ENCODE measurements at regions not wholly inside any gene's neighbourhood (a gene's known extent, or its start where the extent isn't known, plus 50 kb on each side); places are given as distances from the start of the nearest gene placed in this dataset.

DNA sequence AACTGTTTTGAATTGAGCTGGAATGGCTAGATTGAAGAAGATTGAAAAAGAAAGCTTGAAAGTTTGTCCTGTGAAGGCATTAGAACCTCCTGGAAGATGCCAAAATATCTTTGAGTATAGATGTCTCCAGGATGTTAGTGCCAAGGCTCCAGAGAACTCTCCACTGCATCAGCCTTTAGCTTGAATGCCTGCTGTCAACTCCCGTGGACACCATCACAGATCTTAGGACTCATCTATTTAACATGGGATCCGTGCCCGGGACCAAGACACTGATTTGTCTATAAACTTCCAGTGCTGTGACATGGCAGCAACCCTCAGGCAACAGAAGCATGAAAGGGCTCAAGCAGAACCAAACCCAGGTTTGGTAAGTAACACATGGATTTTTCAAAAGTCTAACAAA lies 670.9 kb upstream of the ST8SIA4 start:
- H3K27ac ChIP-seq (ENCODE audit: low read depth in 2 of 2, low read length in 2 of 2): no peak overlapping the region
- DNase-seq (no peak), FAIRE-seq (no peak)
- H3K4me3 ChIP-seq (ENCODE audit: low read length in 3 of 3): no peak overlapping the region
- no peaks in the 10 kb centered on the region for H3K9me3 ChIP-seq (ENCODE audit: control insufficient read depth in 2 of 3, insufficient read depth in 1 of 3, low read length in 3 of 3)
- H3K27me3 ChIP-seq (ENCODE audit: control insufficient read depth, insufficient read depth, low read length): no peaks in the 10 kb centered on the region
- TF ChIP-seq, protein P1, sequence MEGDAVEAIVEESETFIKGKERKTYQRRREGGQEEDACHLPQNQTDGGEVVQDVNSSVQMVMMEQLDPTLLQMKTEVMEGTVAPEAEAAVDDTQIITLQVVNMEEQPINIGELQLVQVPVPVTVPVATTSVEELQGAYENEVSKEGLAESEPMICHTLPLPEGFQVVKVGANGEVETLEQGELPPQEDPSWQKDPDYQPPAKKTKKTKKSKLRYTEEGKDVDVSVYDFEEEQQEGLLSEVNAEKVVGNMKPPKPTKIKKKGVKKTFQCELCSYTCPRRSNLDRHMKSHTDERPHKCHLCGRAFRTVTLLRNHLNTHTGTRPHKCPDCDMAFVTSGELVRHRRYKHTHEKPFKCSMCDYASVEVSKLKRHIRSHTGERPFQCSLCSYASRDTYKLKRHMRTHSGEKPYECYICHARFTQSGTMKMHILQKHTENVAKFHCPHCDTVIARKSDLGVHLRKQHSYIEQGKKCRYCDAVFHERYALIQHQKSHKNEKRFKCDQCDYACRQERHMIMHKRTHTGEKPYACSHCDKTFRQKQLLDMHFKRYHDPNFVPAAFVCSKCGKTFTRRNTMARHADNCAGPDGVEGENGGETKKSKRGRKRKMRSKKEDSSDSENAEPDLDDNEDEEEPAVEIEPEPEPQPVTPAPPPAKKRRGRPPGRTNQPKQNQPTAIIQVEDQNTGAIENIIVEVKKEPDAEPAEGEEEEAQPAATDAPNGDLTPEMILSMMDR (IDR thresholded peaks at IDR 0.05; ENCODE audit: borderline replicate concordance, extremely low read depth, insufficient read depth): no peak
- H3K4me1 ChIP-seq (ENCODE audit: control insufficient read depth in 2 of 3, insufficient read depth in 2 of 3, low read depth in 1 of 3, low read length in 3 of 3): no peaks in the 10 kb centered on the region
- intact Hi-C loops (cut with DNase I): no loop called here
- no peak overlapping the region for H3K9ac ChIP-seq (ENCODE audit: low read length in 3 of 3)
- no peaks in the 10 kb centered on the region for H3K36me3 ChIP-seq (ENCODE audit: control insufficient read depth in 2 of 3, insufficient read depth in 3 of 3, low read length in 3 of 3)

DNA sequence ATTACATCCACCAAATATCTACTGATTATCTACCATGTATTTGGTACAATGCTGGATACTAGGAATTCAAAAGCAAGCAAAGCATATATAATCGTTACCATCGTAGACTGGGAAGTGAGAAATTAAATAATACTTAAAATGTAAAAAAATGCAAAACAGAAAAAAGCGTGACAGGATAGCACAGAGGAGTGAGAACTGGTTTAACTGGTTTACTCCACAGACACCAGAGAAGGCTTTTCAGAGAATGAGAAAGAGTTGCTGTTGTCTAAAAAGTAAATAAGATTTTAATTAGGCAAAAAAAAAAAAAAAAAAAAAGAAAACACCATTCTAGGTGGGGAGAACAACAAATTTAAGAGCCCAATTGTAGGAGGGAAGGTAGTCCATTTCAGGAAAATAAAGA lies 657.9 kb upstream of the ST8SIA4 start:
- Histone ChIP-seq H3K27ac (ENCODE audit: low read depth in 2 of 2, low read length in 2 of 2) (no peak overlapping the region), H3K4me3 (ENCODE audit: low read length in 3 of 3) (no peak overlapping the region), H3K9ac (ENCODE audit: low read length in 3 of 3) (no peak overlapping the region), H3K9me3 (ENCODE audit: control insufficient read depth in 2 of 3, insufficient read depth in 1 of 3, low read length in 3 of 3) (no peaks in the 10 kb centered on the region), H3K4me1 (ENCODE audit: control insufficient read depth in 2 of 3, insufficient read depth in 2 of 3, low read depth in 1 of 3, low read length in 3 of 3) (no peaks in the 10 kb centered on the region), H3K36me3 (ENCODE audit: control insufficient read depth in 2 of 3, insufficient read depth in 3 of 3, low read length in 3 of 3) (no peaks in the 10 kb centered on the region), H3K27me3 (ENCODE audit: control insufficient read depth, insufficient read depth, low read length) (no peaks in the 10 kb centered on the region)
- intact Hi-C loops (cut with DNase I): no loop called here
- DNase-seq: no peak
- no peak for FAIRE-seq
- TF ChIP-seq, protein P1 (IDR thresholded peaks at IDR 0.05; ENCODE audit: borderline replicate concordance, extremely low read depth, insufficient read depth): no peak

DNA sequence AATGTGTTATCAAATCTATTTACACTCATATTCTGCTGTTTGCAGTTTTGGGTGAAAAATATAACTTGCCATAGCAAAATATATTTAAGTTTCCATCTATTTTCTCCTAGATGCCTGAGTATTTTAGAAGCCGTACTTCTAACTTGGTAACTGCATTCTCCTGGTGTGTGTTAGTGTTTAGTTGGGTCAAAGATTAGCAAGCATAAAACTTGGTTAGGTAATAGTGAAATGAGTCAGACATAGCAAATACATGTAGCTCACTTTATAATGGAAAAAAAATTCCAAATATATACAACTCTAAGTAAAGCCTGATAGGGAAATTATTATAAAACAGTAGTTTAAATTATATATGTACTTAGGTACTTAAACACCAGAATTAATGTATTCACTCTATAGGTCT lies 640.7 kb upstream of the ST8SIA4 start:
- DNase-seq: no peak
- Histone ChIP-seq H3K27ac (ENCODE audit: low read depth in 2 of 2, low read length in 2 of 2) (no peak overlapping the region), H3K9ac (ENCODE audit: low read length in 3 of 3) (no peak overlapping the region), H3K27me3 (ENCODE audit: control insufficient read depth, insufficient read depth, low read length) (no peaks in the 10 kb centered on the region), H3K4me1 (ENCODE audit: control insufficient read depth in 2 of 3, insufficient read depth in 2 of 3, low read depth in 1 of 3, low read length in 3 of 3) (no peaks in the 10 kb centered on the region), H3K9me3 (ENCODE audit: control insufficient read depth in 2 of 3, insufficient read depth in 1 of 3, low read length in 3 of 3) (no peaks in the 10 kb centered on the region), H3K4me3 (ENCODE audit: low read length in 3 of 3) (no peak overlapping the region), H3K36me3 (ENCODE audit: control insufficient read depth in 2 of 3, insufficient read depth in 3 of 3, low read length in 3 of 3) (no peaks in the 10 kb centered on the region)
- intact Hi-C loops (cut with DNase I): no loop called here
- no peak for FAIRE-seq
- TF ChIP-seq, protein P1 (IDR thresholded peaks at IDR 0.05; ENCODE audit: borderline replicate concordance, extremely low read depth, insufficient read depth): no peak

DNA sequence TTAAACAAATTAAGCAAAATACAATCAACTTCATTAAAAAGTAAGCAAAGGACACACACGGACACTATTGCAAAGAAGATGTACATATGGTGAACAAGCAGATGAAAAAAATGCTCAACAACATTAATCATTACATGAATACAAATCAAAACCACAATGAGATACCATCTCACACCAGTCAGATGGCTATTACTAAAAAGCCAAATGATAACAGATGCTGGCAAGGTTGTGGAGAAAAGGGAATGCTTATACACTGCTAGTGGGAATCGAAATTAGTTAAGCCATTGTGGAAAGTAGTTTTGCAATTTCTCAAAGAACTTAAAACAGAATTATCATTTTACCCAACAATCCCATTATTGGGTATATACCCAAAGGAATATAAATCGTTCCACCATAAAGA lies 636.2 kb upstream of the ST8SIA4 start:
- no peaks in the 10 kb centered on the region for H3K36me3 ChIP-seq (ENCODE audit: control insufficient read depth in 2 of 3, insufficient read depth in 3 of 3, low read length in 3 of 3)
- H3K9ac ChIP-seq (ENCODE audit: low read length in 3 of 3): no peak overlapping the region
- no peaks in the 10 kb centered on the region for H3K9me3 ChIP-seq (ENCODE audit: control insufficient read depth in 2 of 3, insufficient read depth in 1 of 3, low read length in 3 of 3)
- TF ChIP-seq, protein P1 (IDR thresholded peaks at IDR 0.05; ENCODE audit: borderline replicate concordance, extremely low read depth, insufficient read depth): no peak
- no peaks in the 10 kb centered on the region for H3K27me3 ChIP-seq (ENCODE audit: control insufficient read depth, insufficient read depth, low read length)
- intact Hi-C loops (cut with DNase I): no loop called here
- H3K4me1 ChIP-seq (ENCODE audit: control insufficient read depth in 2 of 3, insufficient read depth in 2 of 3, low read depth in 1 of 3, low read length in 3 of 3): no peaks in the 10 kb centered on the region
- H3K27ac ChIP-seq (ENCODE audit: low read depth in 2 of 2, low read length in 2 of 2): no peak overlapping the region
- FAIRE-seq (no peak), DNase-seq (no peak)
- H3K4me3 ChIP-seq (ENCODE audit: low read length in 3 of 3): no peak overlapping the region
